ENCODE measurements at regions not wholly inside any gene's neighbourhood (a gene's known extent, or its start where the extent isn't known, plus 50 kb on each side); places are given as distances from the start of the nearest gene placed in this dataset.

DNA sequence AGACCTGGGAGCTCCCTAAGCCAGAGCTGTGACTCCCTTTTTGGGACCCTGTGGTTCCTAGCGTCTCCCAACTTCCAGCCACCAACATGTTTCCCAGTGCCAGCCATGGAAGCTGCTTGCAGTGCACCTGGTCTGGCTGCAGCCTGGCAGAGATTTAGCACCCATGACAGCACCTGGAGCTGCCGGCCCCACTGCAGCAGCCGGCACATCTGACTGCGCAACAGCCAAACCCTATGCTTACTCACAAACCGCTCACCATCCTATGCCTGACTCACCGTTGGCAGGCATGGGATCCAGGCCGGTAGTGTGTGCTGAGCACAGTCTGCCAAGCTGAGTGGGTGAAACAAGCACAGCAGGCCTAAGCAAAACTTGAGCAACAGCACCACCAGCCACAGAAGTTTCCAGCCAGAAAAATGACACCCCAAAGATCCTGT lies 435.9 kb upstream of the PRMT6 start:
- FAIRE-seq: no peak
- DNase-seq (ENCODE audit: low spot score): peak; percentile 55

DNA sequence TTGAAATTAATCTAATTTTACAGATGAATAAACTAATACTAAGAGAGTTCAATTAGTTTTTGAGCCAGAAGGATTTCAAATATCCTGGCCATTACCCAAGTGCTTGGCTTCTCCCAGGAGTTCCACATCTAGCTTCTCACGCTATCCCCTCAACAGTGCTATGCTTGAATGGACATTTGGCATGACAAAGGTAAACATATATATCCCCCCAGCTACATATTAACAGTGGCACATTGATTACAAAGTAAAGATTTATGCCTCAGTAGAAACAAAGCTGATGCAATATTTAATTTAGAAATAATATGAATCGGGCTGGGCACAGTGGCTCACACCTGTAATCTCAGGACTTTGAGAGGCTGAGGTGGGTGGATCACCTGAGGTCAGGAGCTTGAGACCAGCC lies 434.6 kb upstream of the PRMT6 start:
- no peak for FAIRE-seq

DNA sequence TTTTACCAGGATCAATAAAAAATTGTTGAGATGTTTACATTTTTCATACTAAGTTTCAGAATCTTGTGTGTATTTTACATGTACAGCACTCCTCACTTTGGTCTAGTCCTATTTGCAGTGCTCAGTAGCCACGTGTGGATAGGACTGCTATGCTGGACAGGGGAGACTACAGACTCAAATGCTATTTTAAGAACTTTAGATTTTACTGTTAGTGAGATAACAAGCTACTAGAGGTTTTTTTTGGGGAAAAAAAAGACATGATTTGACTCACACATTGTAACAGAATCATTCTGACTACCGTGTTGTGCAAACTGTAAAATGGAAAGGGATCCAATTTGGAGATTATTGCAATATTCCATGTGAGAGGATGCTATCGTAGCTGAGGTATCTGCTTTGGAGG lies 418.9 kb upstream of the PRMT6 start:
- no peak for FAIRE-seq
- no peak for DNase-seq (ENCODE audit: low spot score)

More for the DNA sequence above, 434.6 kb upstream of the PRMT6 start:
- DNase-seq (ENCODE audit: low spot score): no peak

DNA sequence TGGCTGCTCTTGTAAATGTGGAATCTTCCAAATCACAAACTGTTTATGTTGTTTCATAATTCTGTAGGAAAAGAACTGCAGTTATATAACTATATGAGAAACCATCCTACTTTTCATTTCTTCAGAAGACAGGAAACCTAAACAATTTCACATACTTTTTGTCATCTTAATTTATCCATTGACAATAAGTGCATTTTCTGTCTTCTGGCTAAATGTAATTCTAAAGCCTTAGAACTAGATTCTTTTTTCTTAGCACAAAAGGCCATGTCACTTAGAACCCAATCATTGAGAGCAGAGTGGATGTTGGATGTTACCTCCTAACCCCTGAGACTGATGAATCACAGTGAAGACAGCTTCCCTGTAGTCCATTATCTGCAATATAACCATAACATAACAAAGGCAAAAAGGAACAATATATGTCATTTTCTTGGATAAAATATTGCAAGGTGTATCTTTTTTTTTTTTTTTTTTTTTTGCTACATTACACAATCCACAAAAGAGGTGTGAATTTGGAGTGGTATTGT lies 410.2 kb upstream of the PRMT6 start:
- FAIRE-seq: no peak
- no peak for DNase-seq (ENCODE audit: low spot score)

DNA sequence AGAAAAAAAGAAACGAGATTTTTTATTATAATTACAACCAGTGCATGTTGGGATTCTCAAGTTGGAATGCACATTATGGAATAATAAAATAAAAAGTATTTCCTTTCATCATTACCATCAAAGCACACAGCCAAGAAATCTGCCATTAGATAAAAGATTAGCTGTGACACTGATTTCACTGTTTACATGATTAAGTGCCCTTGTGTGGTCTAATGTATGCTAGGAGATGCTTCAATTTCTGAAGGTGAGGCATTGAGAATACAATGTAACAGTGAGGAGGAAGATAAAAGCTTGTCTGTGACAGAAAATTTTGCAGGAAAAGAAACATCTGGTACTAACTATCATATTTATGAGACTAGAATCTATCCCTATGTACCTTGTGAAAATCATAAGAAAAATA lies 409.7 kb upstream of the PRMT6 start:
- no peak for FAIRE-seq
- DNase-seq (ENCODE audit: low spot score): no peak

DNA sequence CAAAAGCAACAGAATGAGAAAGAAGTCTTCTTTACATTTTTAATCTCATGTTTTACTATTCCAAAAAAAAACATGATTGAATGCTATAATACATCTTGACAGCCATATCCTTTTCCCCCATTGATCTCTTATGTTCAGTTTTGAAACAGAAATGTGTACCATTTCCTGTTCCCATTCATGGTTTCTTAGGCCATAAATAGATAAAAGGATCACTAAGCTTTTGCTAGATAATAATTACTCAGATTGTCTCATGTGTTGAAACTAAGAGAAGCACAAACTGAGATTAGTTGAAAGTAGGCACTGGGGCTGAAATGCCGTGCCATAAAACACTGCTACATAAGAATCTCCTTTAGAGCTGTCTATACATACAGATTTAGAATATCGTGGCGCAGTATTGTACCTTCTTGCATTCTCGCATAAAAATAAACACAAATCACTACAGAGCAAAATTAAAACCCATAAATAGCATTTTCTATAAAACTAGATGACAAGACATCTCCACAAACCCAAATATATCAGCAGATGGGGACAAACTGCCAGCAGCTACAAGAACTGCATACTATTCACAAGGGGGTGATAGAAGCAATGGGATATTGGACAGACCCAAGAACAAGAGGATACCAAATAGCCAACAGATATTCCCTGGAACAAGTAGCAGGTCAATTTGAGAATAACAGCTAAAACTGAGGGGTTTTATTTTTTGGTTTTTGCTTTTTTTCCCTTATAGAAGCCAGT lies 405.3 kb upstream of the PRMT6 start:
- FAIRE-seq (no peak), DNase-seq (ENCODE audit: low spot score) (no peak)

DNA sequence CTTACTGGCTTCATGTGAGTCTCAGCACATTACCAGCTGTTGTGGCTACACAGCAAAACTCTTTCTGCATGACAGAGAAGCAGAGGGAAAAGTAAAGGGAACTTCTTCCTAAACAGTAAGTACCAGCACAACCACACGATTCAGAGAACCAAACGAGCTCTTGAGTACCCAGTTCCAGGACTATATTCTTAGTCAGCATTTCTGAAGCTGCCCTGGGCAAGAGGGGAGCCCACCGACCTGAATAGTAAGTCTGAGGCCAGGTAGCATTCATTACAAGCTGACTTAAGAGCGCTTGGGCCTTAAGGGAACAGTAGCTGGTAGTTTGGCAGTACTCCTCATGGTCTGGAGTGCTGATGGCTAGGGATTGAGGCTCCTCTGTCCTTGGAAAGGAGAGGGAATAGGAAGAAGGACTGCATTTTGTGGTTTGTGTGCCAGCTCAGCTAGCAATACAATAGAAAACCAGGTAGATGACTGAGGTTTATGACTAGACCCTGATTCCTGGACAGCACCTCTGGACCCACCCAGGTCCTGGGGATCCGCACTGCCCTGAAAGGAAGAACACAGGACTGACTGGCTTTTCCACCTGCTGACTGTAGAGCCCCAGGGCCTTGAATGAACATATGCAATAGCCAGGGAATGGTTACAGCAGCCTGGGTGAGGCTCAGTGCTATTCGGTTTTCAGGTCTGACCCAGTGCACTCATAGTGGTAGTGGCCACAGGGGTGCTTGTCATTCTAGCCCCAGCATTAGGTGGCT lies 396.8 kb upstream of the PRMT6 start:
- DNase-seq (ENCODE audit: low spot score) (no peak), FAIRE-seq (no peak)

DNA sequence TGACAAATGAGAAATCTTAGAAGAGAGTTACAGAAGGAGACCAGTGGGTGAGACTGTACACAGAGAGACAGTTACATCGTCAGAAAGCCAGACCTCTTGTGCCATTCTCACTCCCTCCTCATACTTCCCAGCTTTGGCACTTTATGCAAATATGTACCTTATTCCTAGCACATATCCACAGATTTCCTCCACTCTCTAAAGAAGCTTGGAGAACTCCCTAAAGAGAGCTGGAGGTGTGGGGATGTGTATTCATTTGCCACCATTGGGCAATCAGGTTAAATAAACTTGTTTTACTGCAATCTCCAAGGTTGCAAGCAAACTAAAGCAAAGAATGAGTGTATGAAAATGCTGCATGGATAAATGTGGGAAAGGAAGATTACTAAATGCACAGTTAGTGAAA lies 380.9 kb upstream of the PRMT6 start:
- DNase-seq (ENCODE audit: low spot score) (no peak), FAIRE-seq (no peak)

DNA sequence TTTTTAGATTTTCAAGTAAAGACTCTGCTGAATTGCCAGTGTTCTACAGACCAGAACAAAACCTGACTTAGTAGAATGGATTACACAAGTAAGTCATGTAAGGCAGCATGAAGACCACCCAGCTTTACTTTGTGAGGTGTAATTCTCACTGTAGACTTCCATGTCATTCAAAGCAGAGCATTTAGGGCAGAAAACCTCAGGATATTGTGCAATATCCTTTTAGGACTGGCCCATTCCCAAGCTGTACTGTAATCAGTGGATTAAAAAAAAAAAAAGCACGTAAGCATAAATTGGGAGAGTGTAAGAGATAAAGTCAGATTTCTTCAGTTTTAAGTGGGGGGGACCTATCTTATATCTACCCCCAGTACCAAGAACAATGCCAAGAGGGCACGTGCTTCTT lies 380.5 kb upstream of the PRMT6 start:
- FAIRE-seq (no peak), DNase-seq (ENCODE audit: low spot score) (peak; percentile 7)

DNA sequence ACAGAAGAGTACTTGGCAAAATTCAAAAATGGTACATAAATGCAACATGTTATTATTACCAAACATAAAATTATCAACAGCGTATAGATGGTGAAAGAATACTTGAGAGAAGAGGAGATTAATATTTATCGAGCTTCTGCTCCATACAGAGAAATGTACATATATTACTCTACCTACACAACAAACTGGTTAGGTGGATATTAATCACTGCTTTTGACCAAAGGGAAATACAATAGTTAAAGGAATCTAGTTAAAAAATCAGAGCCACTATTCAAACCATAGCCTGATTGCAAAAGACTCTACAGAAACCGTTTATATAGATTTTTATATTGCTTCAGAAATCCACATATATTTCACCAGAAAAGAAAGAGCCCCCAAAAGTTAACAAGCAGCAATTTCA lies 379.3 kb upstream of the PRMT6 start:
- FAIRE-seq (no peak), DNase-seq (ENCODE audit: low spot score) (no peak)

DNA sequence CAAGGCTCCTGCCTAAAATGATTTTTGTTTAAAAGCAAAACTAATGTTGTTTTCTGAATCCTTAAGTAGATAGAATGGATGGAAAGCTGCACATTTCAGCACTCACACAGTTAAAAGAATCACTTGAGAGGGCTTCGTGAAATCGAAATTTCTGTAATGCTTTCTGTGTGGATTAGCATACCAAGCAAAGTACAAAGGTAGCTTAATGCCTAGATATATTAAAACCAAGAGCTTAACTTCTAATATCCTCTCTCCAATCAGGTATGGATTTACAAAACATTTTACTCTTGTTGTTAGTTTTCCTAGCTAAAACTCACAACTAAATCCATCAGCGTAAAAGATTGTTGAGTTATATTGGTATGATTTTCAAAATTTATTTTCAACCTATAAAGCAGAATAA lies 378.8 kb upstream of the PRMT6 start:
- DNase-seq (ENCODE audit: low spot score): no peak
- no peak for FAIRE-seq

DNA sequence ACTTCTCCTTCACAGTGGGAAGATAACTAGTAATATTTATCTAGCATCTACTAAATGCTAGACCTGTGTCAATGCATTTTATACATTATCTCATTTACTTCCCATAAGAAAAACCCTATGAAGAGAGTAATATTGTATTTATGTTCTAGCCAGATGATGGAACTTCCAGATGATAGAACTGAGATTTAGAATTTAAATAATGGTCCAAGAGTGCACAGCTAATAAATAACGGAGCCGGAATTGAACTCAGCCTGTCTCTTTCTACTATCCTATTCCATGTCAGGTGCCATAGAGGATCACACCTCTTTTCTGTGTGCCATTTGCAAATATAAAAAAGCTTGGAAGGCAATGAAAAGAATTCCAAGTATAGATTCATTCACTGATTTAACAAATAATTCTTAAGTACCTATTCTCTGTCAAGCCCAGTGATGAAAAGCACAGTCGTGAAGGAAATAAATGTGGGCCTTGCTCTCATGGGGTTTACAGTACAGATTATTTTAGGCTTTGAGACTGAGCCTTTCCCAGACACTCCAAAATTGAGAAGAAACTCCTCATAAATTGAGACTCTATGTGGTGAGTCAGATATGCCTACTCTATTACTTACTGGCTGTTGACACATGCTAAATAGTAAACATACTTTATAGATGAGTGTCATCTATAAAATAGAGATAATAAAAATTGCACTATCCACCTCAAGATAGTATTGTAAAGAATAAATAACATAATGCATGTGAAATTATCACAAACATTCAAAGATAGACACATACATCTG lies 378.0 kb upstream of the PRMT6 start:
- DNase-seq (ENCODE audit: low spot score) (no peak), FAIRE-seq (no peak)

DNA sequence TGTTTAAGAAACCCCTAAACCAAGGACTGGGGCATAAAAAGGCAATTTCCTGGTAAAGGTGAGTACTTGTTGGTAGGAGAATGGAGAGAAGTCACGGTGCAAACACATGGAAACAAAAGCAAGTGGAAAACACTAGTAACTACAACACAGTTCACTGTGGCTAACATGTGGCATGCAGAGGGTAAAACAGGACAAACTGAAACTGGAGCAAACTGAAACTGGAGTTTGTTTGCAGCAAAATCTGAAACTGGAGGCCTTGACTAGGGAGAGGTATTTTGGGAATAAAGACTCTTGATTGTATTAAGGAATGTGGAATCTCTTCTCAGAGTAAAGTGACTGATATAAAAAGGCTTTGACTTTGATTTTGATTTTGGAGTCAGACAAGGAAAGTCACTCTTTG lies 376.3 kb upstream of the PRMT6 start:
- no peak for DNase-seq (ENCODE audit: low spot score)
- FAIRE-seq: no peak

DNA sequence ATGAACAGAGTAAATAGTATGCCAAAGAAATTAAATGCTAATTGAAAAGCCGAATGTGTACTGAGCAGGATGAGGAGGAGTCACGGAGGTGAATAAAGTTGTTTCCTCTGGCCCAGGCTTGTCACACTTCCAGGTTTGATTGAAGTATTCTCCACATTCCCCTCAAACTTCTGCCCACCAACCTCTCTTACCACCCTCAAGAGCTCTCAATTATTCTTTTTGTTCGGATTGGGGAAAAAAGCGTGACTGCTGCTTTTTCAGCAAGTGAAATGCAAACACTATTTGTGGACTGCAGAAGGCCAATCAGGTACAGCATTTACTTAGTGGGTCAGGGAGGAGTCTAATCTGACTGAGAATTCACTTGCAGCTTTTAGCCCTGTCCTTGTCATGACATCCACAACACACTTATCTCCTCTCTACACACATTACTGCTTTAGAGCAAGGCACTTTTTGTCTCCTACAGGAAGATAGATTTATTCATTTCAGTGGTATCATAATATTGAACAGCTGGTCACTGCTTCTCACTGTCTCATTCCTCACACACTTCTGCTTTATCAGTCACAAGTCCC lies 375.6 kb upstream of the PRMT6 start:
- FAIRE-seq: no peak

DNA sequence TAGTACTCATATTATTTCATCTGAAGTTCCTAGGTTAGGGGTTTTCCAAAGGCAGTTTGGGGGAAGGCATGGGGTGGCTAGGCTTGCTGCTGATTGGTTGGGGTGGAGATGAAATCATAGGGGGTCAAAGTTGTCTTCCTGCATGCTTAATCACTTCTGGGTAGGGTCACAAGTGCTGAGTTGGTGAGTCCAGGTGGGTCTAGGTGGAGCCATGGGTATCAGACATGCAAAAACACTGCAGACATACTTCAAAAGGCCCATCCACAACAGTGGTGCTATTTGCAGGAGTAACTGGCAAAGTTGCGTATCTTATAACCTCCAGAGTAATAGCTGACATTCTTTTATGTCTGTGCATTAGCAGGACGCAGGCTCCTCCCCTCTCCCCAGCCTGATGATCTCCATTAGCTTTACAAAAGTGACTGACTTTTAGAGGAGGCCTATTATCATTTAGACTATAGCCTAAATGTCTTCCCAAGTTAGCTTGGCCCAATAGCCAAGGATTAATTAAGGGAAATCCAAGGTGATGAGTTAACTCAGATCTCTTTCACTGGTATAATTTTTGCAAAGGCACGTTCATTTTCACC lies 374.4 kb upstream of the PRMT6 start:
- FAIRE-seq (no peak), DNase-seq (ENCODE audit: low spot score) (no peak)

More for the DNA sequence above, 375.6 kb upstream of the PRMT6 start:
- no peak for DNase-seq (ENCODE audit: low spot score)

DNA sequence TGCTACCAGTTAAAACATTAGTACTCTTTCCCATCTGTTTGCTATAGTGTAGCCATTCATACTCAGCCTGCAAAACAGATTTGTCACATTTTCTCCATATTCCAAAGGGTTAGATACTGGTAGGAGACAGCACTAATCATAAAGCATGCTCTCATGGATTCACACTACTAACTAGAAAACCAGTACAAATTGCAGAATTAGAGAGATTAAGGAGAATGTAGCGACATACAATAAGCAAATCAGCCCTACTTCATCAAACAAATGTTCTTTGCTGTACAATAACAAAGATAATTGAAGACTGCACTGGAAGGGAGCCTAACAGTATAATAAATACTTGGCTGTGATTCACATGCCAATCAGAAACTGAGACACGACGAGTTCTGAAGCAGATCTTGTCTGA lies 368.0 kb upstream of the PRMT6 start:
- FAIRE-seq (no peak), DNase-seq (ENCODE audit: low spot score) (no peak)

DNA sequence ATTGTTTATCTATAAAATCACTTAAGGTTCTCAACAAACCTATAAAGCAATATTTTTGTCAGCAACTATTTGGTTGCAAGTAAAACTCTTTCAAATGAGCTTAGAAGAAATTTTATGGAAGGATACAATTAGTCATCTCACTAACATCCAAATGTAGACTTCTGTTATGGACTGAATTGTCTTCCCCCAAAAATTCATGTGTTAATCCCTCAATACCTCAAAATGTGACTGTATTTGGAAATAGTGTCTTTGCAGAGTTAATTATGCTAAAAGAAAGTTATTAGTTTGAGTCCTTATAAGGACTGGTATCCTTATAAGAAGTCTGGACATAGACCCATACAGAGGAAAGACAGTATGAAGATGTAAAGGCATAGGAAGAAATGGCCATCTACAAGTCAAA lies 357.8 kb upstream of the PRMT6 start:
- no peak for DNase-seq (ENCODE audit: low spot score)
- no peak for FAIRE-seq

DNA sequence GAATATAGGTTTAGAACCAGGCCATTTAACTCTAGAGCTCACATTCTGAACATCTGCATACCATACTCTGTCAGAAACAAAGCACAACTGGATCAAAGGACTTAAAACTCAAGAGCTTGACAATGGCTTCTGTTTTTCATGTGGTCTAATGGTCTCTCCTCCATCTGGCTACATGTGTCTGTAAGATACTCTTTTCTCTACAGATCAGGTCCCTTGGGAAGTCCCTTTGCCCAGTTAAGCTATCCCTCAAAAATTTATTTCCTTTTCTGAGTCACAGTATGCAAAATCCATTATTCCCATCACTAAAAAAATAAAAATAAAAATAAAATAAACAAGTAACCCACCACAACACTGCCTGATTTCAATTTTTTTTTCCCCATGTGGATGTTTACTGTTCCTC lies 357.0 kb upstream of the PRMT6 start:
- DNase-seq (ENCODE audit: low spot score) (no peak), FAIRE-seq (no peak)

DNA sequence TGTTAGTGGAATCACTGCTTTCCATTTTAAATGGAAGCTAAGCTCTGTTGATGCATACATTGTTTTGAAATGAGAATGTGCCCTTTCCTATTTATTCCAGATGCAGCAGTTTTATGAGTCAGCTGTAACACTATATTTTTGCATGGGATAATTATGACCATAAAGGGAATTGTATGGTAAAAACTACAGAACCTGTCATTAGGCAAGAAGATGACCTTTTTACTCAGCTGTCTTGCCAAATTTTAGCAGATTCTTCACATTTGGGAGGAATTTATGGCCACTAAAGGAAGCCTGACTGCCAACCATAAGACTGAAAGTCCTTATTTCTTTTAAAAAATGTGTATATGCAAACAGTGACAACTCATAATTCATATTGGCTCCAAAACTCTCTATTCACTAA lies 356.3 kb upstream of the PRMT6 start:
- FAIRE-seq (no peak), DNase-seq (ENCODE audit: low spot score) (no peak)

DNA sequence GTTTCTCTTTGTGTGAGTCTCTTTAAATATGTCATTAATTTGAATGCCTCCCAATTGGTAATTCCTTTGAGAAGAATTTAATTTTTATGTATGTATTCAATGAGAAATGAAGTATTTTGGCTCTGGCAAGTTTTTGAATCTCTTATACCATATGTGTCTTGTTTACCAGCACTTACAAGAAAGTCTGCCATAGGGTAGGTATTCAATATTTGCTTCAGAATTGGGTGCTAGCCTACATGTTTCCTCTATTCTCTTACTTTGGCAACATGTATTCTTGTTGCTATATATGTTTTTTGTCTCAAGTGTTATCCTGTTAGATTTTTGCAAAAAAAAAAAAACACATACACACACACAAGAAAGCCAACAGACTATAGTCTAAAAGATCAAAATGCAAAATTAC lies 350.5 kb upstream of the PRMT6 start:
- DNase-seq (ENCODE audit: low spot score): no peak
- no peak for FAIRE-seq

DNA sequence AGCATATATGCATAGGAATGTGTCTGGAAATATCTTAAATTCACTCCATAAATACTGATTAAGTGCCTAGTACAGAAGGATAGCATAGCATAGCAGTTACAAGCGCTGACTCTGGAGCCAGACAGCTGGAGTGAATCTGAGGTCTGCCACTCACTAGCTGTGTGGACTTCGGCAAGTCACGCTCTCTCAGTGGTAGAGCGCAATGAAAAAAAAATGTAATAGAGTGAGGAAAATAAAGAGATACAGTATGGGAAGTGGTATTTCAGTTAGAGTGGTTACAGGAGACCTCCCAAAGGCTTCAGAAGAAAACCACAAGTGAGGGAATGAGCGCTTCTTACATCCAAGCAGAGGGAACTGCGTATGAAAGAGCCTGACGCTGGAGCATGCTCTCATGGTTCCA lies 338.9 kb upstream of the PRMT6 start:
- DNase-seq (ENCODE audit: low spot score): no peak
- FAIRE-seq: no peak

Data from urothelium cell line (cell line).